ENCODE measurements at regions not wholly inside any gene's neighbourhood (a gene's known extent, or its start where the extent isn't known, plus 50 kb on each side); places are given as distances from the start of the nearest gene placed in this dataset.

DNA sequence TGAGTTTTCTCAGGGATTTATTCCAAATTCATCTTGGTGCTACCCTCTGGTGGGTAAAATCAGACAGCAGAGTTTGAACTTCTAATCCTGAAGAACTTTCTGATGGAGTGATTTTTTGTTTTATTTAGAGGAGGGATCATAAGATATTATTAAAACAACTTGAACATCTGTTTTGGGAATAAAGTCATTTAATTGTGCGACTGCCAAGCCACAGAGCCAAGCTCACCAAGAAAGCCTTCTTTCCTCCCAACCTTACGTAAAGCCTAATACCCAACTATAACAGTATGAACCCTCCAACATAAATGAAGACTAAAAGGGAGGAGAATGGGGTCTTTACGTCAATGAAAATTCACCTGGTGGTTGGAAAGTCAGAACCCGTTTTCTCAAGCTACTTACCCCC, 205.5 kb upstream of the IGF1 start:
- no peak for DNase-seq (ENCODE audit: low spot score)
- intact Hi-C loops (cut with micrococcal nuclease; ENCODE audit: unreplicated experiment), result no loop called here
- no TSS peak for BruUV-seq (replicated peaks)
- H4K20me1 ChIP-seq (ENCODE audit: insufficient read depth, low read length), result no peaks in the 10 kb centered on the region
- ChIA-PET CTCF (ENCODE audit: unreplicated experiment) (no interaction called here), POLR2A (no interaction called here)
- TF ChIP-seq, protein P1, sequence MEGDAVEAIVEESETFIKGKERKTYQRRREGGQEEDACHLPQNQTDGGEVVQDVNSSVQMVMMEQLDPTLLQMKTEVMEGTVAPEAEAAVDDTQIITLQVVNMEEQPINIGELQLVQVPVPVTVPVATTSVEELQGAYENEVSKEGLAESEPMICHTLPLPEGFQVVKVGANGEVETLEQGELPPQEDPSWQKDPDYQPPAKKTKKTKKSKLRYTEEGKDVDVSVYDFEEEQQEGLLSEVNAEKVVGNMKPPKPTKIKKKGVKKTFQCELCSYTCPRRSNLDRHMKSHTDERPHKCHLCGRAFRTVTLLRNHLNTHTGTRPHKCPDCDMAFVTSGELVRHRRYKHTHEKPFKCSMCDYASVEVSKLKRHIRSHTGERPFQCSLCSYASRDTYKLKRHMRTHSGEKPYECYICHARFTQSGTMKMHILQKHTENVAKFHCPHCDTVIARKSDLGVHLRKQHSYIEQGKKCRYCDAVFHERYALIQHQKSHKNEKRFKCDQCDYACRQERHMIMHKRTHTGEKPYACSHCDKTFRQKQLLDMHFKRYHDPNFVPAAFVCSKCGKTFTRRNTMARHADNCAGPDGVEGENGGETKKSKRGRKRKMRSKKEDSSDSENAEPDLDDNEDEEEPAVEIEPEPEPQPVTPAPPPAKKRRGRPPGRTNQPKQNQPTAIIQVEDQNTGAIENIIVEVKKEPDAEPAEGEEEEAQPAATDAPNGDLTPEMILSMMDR (conservative IDR thresholded peaks at IDR 0.05; ENCODE audit: low read length), result no peak
- no peak for TF ChIP-seq EZH2phosphoT487 (IDR thresholded peaks at IDR 0.05; ENCODE audit: borderline replicate concordance, low read depth, low read length)
- H3K79me2 ChIP-seq (ENCODE audit: insufficient read depth, low read depth, low read length), result no peaks in the 10 kb centered on the region
- H3K4me2 ChIP-seq (ENCODE audit: low read length), result no peak overlapping the region
- H3K27ac ChIP-seq (ENCODE audit: low read depth, low read length, poor library complexity, severe bottlenecking), result no peak overlapping the region
- no peaks in the 10 kb centered on the region for H3K9me3 ChIP-seq (ENCODE audit: low read length)
- H3K36me3 ChIP-seq (ENCODE audit: insufficient read depth, low read length), result no peaks in the 10 kb centered on the region
- no peak overlapping the region for H2AFZ ChIP-seq (ENCODE audit: low read length)
- no peaks in the 10 kb centered on the region for H3K9me2 ChIP-seq (ENCODE audit: insufficient read depth, low read length)
- no peaks in the 10 kb centered on the region for H3K4me1 ChIP-seq (ENCODE audit: insufficient read depth, low read length, poor library complexity, severe bottlenecking)
- no peak overlapping the region for H3K4me3 ChIP-seq (ENCODE audit: low read depth, low read length, poor library complexity, severe bottlenecking)

DNA sequence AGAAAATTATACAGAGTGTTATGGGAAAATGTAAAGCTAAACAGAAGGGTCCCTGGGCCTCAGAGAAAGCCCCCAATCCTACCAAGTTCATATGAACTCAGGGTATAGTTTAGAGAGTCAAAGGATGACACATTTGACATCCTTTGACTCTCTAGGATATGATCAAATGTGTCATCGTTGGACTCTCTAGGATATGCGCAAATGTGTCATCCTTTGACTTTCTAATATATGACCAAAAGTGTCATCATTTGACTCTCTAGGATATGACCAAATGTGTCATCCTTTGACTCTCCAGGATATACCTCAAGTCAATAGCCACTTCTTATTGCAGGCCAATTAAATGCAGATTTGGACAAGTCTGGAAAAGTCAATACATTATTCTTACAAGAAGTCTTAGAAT, 204.8 kb upstream of the IGF1 start:
- Histone ChIP-seq H3K9me3 (ENCODE audit: low read length) (no peaks in the 10 kb centered on the region), H3K36me3 (ENCODE audit: insufficient read depth, low read length) (no peaks in the 10 kb centered on the region), H3K79me2 (ENCODE audit: insufficient read depth, low read depth, low read length) (no peaks in the 10 kb centered on the region), H2AFZ (ENCODE audit: low read length) (no peak overlapping the region), H3K27ac (ENCODE audit: low read depth, low read length, poor library complexity, severe bottlenecking) (no peak overlapping the region), H3K9me2 (ENCODE audit: insufficient read depth, low read length) (no peaks in the 10 kb centered on the region), H3K4me1 (ENCODE audit: insufficient read depth, low read length, poor library complexity, severe bottlenecking) (no peaks in the 10 kb centered on the region), H3K4me3 (ENCODE audit: low read depth, low read length, poor library complexity, severe bottlenecking) (no peak overlapping the region), H4K20me1 (ENCODE audit: insufficient read depth, low read length) (no peaks in the 10 kb centered on the region), H3K4me2 (ENCODE audit: low read length) (no peak overlapping the region)
- intact Hi-C loops (cut with micrococcal nuclease; ENCODE audit: unreplicated experiment), result no loop called here
- no peak for TF ChIP-seq EZH2phosphoT487 (IDR thresholded peaks at IDR 0.05; ENCODE audit: borderline replicate concordance, low read depth, low read length)
- TF ChIP-seq, protein P1 (conservative IDR thresholded peaks at IDR 0.05; ENCODE audit: low read length), result no peak
- DNase-seq (ENCODE audit: low spot score), result no peak
- CTCF ChIA-PET (ENCODE audit: unreplicated experiment), result no interaction called here
- POLR2A ChIA-PET, result no interaction called here
- BruUV-seq (replicated peaks), result no TSS peak

DNA sequence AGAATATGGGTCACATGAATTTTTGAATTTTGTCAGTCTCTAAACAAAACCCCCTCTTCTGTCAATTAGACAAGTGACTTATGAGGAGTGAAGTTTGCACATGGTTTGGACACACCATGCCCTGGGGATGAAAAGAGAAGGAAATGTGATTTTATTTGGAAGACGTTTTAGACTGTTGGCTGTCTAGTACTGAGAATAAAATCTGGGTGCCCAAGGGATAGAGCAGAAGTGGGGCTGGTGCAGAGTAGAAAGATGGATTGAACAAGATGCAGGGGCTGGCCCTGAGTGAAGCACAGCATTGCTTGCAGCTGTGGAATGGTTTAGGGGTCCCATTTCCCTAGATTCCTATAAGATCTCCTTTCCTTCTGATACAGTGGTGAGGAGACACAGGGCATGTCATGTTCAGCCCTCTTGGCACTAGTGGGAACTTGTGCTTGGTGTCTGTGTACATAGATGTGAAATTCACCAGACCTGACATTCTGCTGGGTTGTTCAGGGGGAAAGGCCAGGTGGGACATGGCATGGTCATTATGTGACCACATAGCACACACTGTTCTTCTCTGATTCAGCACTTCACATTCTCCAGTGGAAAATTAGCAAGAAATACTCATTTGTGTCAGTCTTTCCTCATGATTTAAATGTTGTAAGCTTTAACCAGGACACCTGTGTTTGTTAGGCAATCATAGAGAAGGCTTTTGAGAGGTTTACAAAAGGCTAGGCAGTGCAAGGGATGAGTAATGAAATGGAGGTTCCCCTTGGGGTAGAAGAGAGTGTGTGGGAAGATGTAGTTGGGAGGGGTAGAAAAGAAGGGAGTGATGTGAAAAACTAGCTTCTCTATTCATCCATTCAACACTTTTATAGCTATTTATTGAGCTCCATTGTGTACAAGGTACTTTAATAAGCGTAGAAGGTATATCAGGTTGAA, 202.3 kb upstream of the IGF1 start:
- ChIA-PET CTCF (ENCODE audit: unreplicated experiment) (interaction anchor here (0.6 kb wide), 1 partner anchor 1172 kb away, joined by 3 read pairs; no protein-coding TSS in a partner anchor), POLR2A (no interaction called here)
- DNase-seq (ENCODE audit: low spot score), result no peak
- H3K4me3 ChIP-seq (ENCODE audit: low read depth, low read length, poor library complexity, severe bottlenecking), result no peak overlapping the region
- no peak overlapping the region for H3K4me2 ChIP-seq (ENCODE audit: low read length)
- no peak overlapping the region for H2AFZ ChIP-seq (ENCODE audit: low read length)
- no peaks in the 10 kb centered on the region for H4K20me1 ChIP-seq (ENCODE audit: insufficient read depth, low read length)
- no peaks in the 10 kb centered on the region for H3K79me2 ChIP-seq (ENCODE audit: insufficient read depth, low read depth, low read length)
- TF ChIP-seq EZH2phosphoT487 (IDR thresholded peaks at IDR 0.05; ENCODE audit: borderline replicate concordance, low read depth, low read length), result no peak
- TF ChIP-seq, protein P1 (conservative IDR thresholded peaks at IDR 0.05; ENCODE audit: low read length), result no peak
- H3K4me1 ChIP-seq (ENCODE audit: insufficient read depth, low read length, poor library complexity, severe bottlenecking), result no peaks in the 10 kb centered on the region
- no peaks in the 10 kb centered on the region for H3K36me3 ChIP-seq (ENCODE audit: insufficient read depth, low read length)
- intact Hi-C loops (cut with micrococcal nuclease; ENCODE audit: unreplicated experiment), result no loop called here
- H3K9me2 ChIP-seq (ENCODE audit: insufficient read depth, low read length), result no peaks in the 10 kb centered on the region
- BruUV-seq (replicated peaks), result no TSS peak
- no peak overlapping the region for H3K27ac ChIP-seq (ENCODE audit: low read depth, low read length, poor library complexity, severe bottlenecking)
- no peaks in the 10 kb centered on the region for H3K9me3 ChIP-seq (ENCODE audit: low read length)

All from OCI-LY7 (cell line).